Kidney epithelial cell (primary cell): ENCODE measurements at regions not wholly inside any gene's neighbourhood (a gene's known extent, or its start where the extent isn't known, plus 50 kb on each side); places are given as distances from the start of the nearest gene placed in this dataset.
"Not testable (repeated sequence)": the region's sequence is repeated elsewhere in the genome, so short reads cannot be mapped to it uniquely, and the experiment has no call there.

Source experiments
- DNase-seq: peaks from one replicate; pipeline ENCODE4 v3.0.0-alpha.2; 2010; ENCODE audit warnings: low read depth
- H3K27me3 ChIP-seq: 2 replicates; pipeline ENCODE4 v1.6.0; 2011; ENCODE audit warnings: low read length; ENCODE audit not compliant: control insufficient read depth, insufficient read depth
- H3K36me3 ChIP-seq: 2 replicates; pipeline ENCODE4 v1.5.1; 2011; ENCODE audit warnings: low read length; ENCODE audit not compliant: control insufficient read depth, insufficient read depth
- H3K4me3 ChIP-seq: 2 replicates; pipeline ENCODE4 v1.5.1; 2011; ENCODE audit warnings: low read depth, mild to moderate bottlenecking, control low read depth, low read length
- TF ChIP-seq, protein P1 (sequence below): IDR thresholded peaks from 2 replicates; pipeline ENCODE4 v1.5.1; 2011; ENCODE audit warnings: mild to moderate bottlenecking, moderate library complexity, low read length, control low read depth, inconsistent platforms; ENCODE audit not compliant: insufficient read depth, poor library complexity, severe bottlenecking

DNA sequence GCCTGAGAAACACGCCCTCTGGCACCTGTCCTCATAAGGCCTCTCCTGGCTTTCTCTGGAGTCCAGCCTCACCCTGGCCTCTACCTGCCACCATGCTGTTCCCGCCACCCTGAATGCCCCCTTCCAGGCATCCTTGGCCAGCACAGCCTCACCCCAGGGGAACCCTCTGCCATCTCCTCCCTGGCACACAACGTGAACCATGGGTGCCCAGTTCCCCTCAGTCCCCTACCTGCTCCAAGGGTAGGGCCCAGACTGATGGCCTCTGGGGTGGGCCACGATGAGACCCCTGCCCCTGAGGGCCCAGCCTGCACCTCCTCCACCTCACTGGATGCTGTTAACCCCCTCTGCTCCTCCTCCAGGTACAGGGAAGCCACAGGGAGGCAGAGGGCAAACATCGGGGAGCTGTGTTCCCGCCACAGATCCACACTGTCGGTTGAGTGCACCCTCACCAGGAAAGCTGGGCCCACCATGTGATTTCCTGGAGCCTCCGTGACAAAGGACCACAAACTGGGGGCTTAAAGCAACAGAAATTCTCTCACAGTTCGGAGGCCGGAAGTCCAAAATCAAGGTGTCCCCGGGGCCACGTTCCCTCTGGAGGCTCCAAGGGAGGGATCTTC, 169.6 kb downstream of the BRD1 start:
- H3K27me3 ChIP-seq = no peaks in the 10 kb centered on the region

DNA sequence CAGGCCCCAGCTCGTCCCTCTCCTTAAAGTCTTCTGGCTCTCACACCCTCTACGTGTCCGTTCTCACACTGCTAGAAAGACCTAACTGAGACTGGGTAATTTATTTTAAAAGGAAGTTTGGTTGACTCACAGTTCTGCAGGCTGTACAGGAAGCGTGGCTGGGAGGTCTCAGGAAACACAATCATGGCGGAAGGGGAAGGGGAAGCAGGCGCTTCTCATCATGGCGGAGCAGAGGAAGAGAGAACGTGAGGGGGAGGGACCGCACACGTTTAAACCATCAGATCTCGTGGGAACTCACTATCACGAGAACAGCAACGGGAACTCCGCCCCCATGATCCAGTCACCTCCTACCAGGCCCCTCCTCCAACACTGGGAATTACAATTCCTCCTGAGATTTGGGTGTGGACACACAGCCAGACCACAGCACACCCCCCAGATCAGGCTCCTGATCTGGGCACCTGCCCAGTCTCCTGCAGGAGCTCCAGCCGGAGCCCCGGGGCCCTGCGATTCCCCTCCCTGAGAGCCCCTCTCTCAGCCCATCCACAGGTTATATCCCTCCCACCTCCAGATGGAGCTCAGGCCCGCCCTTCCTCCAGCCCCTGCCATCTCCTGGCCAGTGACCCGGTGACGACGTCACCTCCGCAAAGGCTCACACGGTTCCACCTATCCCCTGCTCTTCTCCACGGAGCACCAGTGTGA, 170.2 kb downstream of the BRD1 start:
- Histone ChIP-seq H3K4me3 (no peak overlapping the region), H3K27me3 (no peaks in the 10 kb centered on the region), H3K36me3 (no peaks in the 10 kb centered on the region)
- DNase-seq = no peak
- TF ChIP-seq, protein P1, sequence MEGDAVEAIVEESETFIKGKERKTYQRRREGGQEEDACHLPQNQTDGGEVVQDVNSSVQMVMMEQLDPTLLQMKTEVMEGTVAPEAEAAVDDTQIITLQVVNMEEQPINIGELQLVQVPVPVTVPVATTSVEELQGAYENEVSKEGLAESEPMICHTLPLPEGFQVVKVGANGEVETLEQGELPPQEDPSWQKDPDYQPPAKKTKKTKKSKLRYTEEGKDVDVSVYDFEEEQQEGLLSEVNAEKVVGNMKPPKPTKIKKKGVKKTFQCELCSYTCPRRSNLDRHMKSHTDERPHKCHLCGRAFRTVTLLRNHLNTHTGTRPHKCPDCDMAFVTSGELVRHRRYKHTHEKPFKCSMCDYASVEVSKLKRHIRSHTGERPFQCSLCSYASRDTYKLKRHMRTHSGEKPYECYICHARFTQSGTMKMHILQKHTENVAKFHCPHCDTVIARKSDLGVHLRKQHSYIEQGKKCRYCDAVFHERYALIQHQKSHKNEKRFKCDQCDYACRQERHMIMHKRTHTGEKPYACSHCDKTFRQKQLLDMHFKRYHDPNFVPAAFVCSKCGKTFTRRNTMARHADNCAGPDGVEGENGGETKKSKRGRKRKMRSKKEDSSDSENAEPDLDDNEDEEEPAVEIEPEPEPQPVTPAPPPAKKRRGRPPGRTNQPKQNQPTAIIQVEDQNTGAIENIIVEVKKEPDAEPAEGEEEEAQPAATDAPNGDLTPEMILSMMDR = no peak

More for the DNA sequence above, 169.6 kb downstream of the BRD1 start:
- TF ChIP-seq, protein P1 = no peak
- Histone ChIP-seq H3K4me3 (no peak overlapping the region), H3K36me3 (no peaks in the 10 kb centered on the region)
- no peak for DNase-seq

- not testable (repeated sequence) for DNase-seq, H3K36me3 ChIP-seq, H3K27me3 ChIP-seq, H3K4me3 ChIP-seq
These were observed 170.8 kb downstream of the BRD1 start for GRCh38 chr22:49656883-49657274.

GRCh38 chr22:49656291-49656851, 171.3 kb downstream of the BRD1 start:
- H3K27me3 ChIP-seq = no peaks in the 10 kb centered on the region
- no peaks in the 10 kb centered on the region for H3K36me3 ChIP-seq
- H3K4me3 ChIP-seq = no peak overlapping the region
- TF ChIP-seq, protein P1 = no peak
- DNase-seq = no peak

DNA sequence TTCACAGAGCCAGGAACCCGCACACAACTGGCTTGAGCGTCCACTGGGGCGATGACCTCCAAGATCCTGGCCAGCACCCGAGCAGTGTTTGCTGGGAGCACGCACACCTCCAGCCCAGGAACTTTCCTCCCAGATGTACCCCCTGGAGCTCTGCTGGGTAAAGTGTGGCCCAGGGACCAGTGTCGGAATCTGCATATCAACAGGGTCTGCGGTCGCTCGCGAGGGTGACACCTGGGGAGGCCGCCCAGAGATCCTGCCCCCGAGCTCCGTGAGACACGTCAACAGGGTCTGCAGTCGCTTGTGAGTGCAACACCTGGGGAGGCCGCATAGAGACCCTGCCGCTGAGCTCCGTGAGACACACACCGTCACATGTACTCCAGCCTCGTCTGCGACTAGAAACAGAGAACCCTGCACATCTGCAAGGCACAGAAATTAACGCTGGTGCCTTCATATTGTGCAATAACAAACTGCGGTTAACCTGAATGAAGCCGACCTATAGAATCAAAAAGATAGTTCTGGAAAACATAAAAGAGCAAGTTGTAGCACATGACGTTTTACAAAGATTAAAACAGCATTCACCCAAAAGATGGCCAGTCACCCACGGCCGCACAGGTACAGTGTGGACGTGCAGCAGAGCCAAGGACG, 172.4 kb downstream of the BRD1 start:
- TF ChIP-seq, protein P1 = no peak
- Histone ChIP-seq H3K27me3 (no peaks in the 10 kb centered on the region), H3K36me3 (no peaks in the 10 kb centered on the region), H3K4me3 (no peak overlapping the region)
- DNase-seq = no peak

- Histone ChIP-seq H3K4me3 (no peak overlapping the region), H3K36me3 (no peaks in the 10 kb centered on the region), H3K27me3 (peaks cover 5% of the 10 kb centered on the region)
- TF ChIP-seq, protein P1 = no peak
- DNase-seq = no peak
These were observed 177.1 kb downstream of the BRD1 start for GRCh38 chr22:49650336-49651241.
